Limb (tissue), 2 donors: ENCODE measurements at regions not wholly inside any gene's neighbourhood (a gene's known extent, or its start where the extent isn't known, plus 50 kb on each side); places are given as distances from the start of the nearest gene placed in this dataset.
"Not testable (repeated sequence)": the region's sequence is repeated elsewhere in the genome, so short reads cannot be mapped to it uniquely, and the experiment has no call there.

Experiments used
- DNase-seq, 2 donors: peaks; one replicate each; pipeline ENCODE4 v3.0.0-alpha.2; 2016; ENCODE audit errors: extremely low spot score in 2 of 2

- DNase-seq, result not testable (repeated sequence)
Observed at GRCh38 chr17:27365329-27365945, 71.5 kb downstream of the WSB1 start.

GRCh38 chr17:27366437-27366836, 72.5 kb downstream of the WSB1 start:
- DNase-seq, result no peak

GRCh38 chr17:27367121-27367981, 73.4 kb downstream of the WSB1 start:
- DNase-seq, result no peak

GRCh38 chr17:27368151-27368795, 74.4 kb downstream of the WSB1 start:
- no peak for DNase-seq

- no peak for DNase-seq
Observed at GRCh38 chr17:27368980-27369379, 75.1 kb downstream of the WSB1 start.

GRCh38 chr17:27370776-27371175, 76.9 kb downstream of the WSB1 start:
- DNase-seq, result no peak

GRCh38 chr17:27373695-27374094, 79.8 kb downstream of the WSB1 start:
- not testable (repeated sequence) for DNase-seq

GRCh38 chr17:27376637-27377547, 79.4 kb upstream of the KSR1 start:
- no peak for DNase-seq

GRCh38 chr17:27378482-27379175, 77.6 kb upstream of the KSR1 start:
- no peak for DNase-seq

GRCh38 chr17:27379888-27380533, 76.2 kb upstream of the KSR1 start:
- DNase-seq, result peak; percentile 60 to 69

GRCh38 chr17:27380551-27380950, 75.7 kb upstream of the KSR1 start:
- DNase-seq, result no peak

GRCh38 chr17:27381007-27381501, 75.2 kb upstream of the KSR1 start:
- DNase-seq, result peak in 1 of 2 donors; percentile 71

- no peak for DNase-seq
Observed at GRCh38 chr17:27382025-27382424, 74.2 kb upstream of the KSR1 start.

GRCh38 chr17:27384261-27384701, 72.0 kb upstream of the KSR1 start:
- DNase-seq, result peak in 1 of 2 donors; percentile 45

- no peak for DNase-seq
Observed at GRCh38 chr17:27384726-27385125, 71.5 kb upstream of the KSR1 start.

GRCh38 chr17:27385626-27386025, 70.6 kb upstream of the KSR1 start:
- DNase-seq, result no peak

- DNase-seq, result no peak
Observed at GRCh38 chr17:27386206-27387075, 69.8 kb upstream of the KSR1 start.

GRCh38 chr17:27389542-27390140, 66.6 kb upstream of the KSR1 start:
- DNase-seq, result no peak

GRCh38 chr17:27390540-27390939, 65.7 kb upstream of the KSR1 start:
- DNase-seq, result no peak
